ENCODE measurements at regions not wholly inside any gene's neighbourhood (a gene's known extent, or its start where the extent isn't known, plus 50 kb on each side); places are given as distances from the start of the nearest gene placed in this dataset.

DNA sequence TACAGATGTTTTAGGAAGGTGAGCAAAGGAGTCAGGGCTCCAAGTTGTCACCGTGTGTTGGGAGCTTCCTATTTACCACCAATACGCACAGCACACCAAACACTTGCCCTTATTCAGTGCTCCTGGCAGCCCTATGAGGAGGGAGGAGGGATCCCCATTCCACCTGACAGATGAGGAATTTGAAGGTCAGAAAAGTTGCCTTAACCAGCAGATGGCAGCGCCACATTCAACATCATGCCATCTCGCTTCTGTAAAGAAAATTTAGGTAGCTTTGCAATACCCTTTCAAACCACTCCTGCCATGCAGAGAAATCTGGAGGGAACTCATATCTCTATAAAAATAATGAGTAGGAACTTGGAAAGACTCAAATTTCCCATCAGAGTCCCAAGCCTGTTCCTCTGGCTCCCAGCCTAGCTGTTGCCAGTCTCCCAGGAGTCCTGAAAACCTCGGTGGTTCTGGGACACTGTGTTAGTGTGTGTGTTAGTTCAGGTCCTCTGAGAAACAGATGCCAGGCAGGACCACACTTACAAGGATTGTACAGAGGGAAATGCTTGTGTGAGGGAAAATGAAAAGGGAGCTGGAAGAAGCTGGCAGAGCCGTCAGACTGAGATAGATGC is 410.5 kb downstream of the MED13L start:
- TF ChIP-seq ZNF274 (IDR thresholded peaks at IDR 0.05; ENCODE audit: low read depth, low read length): no peak
- no peak for TF ChIP-seq SUZ12 (IDR thresholded peaks at IDR 0.05; ENCODE audit: extremely low read depth, insufficient read depth, insufficient read length)
- no peak for TF ChIP-seq YY1 (IDR thresholded peaks at IDR 0.05; ENCODE audit: insufficient read depth, insufficient read length)

All from NT2/D1 (cell line).